ENCODE measurements at regions not wholly inside any gene's neighbourhood (a gene's known extent, or its start where the extent isn't known, plus 50 kb on each side); places are given as distances from the start of the nearest gene placed in this dataset.

DNA sequence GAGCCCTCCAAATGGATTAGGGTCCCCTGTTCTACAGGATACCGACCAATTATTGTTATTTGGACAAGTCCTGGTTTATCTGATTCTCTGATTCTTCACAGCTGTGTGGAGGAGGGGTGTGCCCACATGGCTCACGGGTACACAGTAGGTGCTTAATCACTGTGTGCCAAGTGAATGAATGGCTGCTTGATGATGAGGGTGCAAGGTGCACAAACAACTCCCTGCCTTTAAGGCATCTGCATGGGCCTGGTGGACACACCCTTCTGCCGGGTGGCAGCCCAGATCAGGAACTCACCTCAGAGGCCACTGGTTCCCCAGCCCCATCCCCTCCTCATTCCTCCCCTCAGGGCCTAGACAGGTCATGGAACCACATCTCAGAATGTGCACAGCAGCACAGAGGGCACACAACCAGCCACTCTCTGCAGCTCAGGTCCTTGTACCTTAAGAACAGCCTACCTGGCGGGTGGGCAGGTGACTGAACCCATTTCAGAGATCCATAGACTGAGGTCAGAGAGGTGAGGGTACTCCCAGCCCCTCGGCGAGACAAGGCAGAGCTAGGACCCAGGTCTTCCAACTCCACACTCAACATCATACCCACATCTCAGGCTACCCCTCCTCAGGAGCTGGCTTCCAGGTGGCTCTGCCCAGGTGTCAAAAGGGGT lies 50.3 kb downstream of the SHANK2 start:
- no peak overlapping the region for H3K27ac ChIP-seq
- CTCF ChIA-PET, result no interaction called here
- no peak for DNase-seq (ENCODE audit: low spot score)
- TF ChIP-seq, protein P1, sequence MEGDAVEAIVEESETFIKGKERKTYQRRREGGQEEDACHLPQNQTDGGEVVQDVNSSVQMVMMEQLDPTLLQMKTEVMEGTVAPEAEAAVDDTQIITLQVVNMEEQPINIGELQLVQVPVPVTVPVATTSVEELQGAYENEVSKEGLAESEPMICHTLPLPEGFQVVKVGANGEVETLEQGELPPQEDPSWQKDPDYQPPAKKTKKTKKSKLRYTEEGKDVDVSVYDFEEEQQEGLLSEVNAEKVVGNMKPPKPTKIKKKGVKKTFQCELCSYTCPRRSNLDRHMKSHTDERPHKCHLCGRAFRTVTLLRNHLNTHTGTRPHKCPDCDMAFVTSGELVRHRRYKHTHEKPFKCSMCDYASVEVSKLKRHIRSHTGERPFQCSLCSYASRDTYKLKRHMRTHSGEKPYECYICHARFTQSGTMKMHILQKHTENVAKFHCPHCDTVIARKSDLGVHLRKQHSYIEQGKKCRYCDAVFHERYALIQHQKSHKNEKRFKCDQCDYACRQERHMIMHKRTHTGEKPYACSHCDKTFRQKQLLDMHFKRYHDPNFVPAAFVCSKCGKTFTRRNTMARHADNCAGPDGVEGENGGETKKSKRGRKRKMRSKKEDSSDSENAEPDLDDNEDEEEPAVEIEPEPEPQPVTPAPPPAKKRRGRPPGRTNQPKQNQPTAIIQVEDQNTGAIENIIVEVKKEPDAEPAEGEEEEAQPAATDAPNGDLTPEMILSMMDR (conservative IDR thresholded peaks at IDR 0.05; ENCODE audit: low read depth), result no peak
- POLR2A ChIA-PET (ENCODE audit: low non-redundant PET), result no interaction called here

DNA sequence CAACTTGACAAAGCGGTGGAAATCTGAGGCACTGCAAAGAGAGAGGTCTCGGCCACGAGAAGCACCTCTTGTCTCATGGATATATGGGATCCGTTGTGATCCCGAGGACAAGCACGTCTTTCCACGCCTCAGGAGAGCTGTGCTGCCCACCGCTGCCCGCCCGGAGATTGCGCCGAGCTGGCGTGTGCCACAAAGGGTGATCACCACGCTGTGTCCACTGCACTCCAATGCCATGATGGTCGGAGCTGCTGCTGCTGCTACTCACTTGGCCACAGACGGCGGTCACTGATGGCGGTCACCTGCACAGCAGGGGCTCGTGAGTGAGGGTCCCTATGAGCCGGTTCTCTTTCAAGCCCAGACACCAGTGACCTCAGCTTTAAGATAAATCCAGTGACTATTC lies 51.1 kb downstream of the SHANK2 start:
- DNase-seq (ENCODE audit: low spot score), result no peak
- ChIA-PET POLR2A (ENCODE audit: low non-redundant PET) (no interaction called here), CTCF (no interaction called here)
- TF ChIP-seq, protein P1 (conservative IDR thresholded peaks at IDR 0.05; ENCODE audit: low read depth), result no peak
- no peak overlapping the region for H3K27ac ChIP-seq

DNA sequence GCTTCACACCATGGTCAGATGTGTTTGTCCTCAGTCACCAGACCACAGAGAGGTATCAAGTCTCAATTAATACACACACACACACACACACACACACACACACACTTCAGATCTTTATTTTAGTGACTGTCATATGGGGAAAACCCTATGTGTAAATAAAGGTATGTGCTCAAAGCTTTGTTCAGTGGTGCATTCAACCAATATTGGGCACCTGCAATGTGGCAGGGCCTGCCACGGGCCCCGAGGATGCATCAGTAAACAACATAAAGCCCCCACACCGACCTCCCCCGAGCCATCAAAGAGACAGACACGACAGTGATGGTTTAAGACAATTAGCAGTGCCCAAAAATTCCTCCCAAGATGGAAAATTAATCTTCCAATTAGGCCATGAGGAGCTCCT lies 51.6 kb downstream of the SHANK2 start:
- H3K27ac ChIP-seq, result no peak overlapping the region
- DNase-seq (ENCODE audit: low spot score), result no peak
- POLR2A ChIA-PET (ENCODE audit: low non-redundant PET), result no interaction called here
- CTCF ChIA-PET, result no interaction called here
- TF ChIP-seq, protein P1 (conservative IDR thresholded peaks at IDR 0.05; ENCODE audit: low read depth), result no peak

DNA sequence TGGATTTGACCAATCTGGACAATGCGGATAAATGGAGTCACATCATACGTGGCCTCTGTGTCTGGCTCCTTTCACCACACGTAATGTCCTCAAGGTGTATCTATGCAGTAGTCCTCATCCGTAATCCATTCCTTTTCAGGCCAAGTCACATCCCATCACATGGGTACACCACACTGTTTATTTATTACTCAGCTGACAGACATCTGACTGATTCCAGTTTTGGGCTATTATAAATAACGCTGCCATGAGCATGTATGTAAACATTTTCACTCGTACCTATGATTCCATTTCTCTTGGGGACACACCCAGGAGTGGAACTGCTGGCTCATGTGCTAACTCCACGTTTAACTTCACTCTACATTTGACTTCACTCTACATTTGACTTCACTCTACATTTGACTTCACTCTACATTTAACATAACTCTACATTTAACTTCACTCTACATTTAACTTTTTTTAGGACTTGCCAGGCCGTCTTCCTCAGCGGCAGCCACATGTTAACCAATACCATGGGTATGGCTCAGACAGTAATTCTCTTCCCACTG lies 52.1 kb downstream of the SHANK2 start:
- POLR2A ChIA-PET (ENCODE audit: low non-redundant PET), result no interaction called here
- TF ChIP-seq, protein P1 (conservative IDR thresholded peaks at IDR 0.05; ENCODE audit: low read depth), result no peak
- no peak overlapping the region for H3K27ac ChIP-seq
- DNase-seq (ENCODE audit: low spot score), result no peak
- CTCF ChIA-PET, result no interaction called here

DNA sequence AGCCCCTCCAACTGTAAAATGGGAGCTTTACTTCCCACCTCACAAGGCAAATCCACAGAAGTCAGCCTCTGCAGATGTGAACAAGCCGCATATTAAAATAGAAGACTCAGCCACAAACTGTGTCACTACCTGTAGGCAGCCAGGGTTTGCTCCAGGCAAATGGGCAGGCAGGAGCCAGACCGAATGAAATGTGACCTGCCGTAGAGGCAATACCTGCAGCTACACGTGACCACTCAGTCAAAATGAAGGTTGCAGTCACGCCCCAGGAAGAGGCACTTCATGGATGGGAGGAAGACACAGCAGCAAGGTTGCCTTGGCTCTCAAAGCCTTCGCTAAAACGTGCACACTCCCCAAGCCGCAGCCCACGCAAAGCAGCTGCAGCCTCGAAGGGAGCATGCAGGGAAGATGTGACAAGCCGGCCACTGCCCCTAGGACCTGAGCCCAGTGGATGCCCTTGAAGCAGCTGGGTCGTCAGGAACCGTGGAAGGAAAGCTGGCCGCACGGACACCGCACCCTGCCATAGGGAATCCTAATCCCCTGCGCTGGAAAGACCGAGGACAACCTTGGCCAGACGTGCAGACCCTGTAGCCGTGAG lies 53.1 kb downstream of the SHANK2 start:
- DNase-seq (ENCODE audit: low spot score), result no peak
- no peak overlapping the region for H3K27ac ChIP-seq
- ChIA-PET CTCF (no interaction called here), POLR2A (ENCODE audit: low non-redundant PET) (no interaction called here)
- TF ChIP-seq, protein P1 (conservative IDR thresholded peaks at IDR 0.05; ENCODE audit: low read depth), result no peak

DNA sequence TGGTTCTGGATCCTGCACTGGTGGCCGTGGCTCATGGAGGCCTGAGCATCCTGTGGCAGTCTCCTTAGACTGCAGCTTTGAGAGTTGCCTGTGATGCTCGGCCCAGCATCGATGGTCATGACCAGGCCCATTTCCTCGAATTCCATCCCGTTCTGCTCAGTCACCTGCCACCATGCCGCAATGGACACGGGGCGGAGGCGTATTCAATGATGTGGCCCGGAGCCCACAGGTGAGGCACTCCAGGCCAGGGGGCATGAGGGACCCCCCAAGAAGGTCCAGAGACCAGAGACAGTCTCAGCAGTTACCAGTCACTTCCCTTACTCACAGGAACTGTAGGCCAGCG lies 53.6 kb downstream of the SHANK2 start:
- no peak overlapping the region for H3K27ac ChIP-seq
- ChIA-PET POLR2A (ENCODE audit: low non-redundant PET) (no interaction called here), CTCF (no interaction called here)
- DNase-seq (ENCODE audit: low spot score), result no peak
- TF ChIP-seq, protein P1 (conservative IDR thresholded peaks at IDR 0.05; ENCODE audit: low read depth), result no peak

Measured in RWPE1 (cell line).